CD1c-positive myeloid dendritic cell (primary cell): ENCODE measurements at regions not wholly inside any gene's neighbourhood (a gene's known extent, or its start where the extent isn't known, plus 50 kb on each side); places are given as distances from the start of the nearest gene placed in this dataset.

Experiments used
- DNase-seq: peaks from one replicate; pipeline ENCODE4 v3.0.0-alpha.2; 2016; ENCODE audit errors: extremely low spot score

GRCh38 chr9:23537192-23538066, 288.6 kb downstream of the ELAVL2 start:
- no peak for DNase-seq

- DNase-seq, result no peak
Observed at GRCh38 chr9:23538067-23538402, 288.0 kb downstream of the ELAVL2 start.

GRCh38 chr9:23538461-23539003, 287.5 kb downstream of the ELAVL2 start:
- no peak for DNase-seq

- no peak for DNase-seq
Observed at GRCh38 chr9:23539311-23539710, 286.7 kb downstream of the ELAVL2 start.

GRCh38 chr9:23541976-23542375, 284.1 kb downstream of the ELAVL2 start:
- no peak for DNase-seq

GRCh38 chr9:23542438-23542837, 283.6 kb downstream of the ELAVL2 start:
- DNase-seq, result no peak

- no peak for DNase-seq
Observed at GRCh38 chr9:23542927-23543326, 283.1 kb downstream of the ELAVL2 start.

- no peak for DNase-seq
Observed at GRCh38 chr9:23543419-23543818, 282.6 kb downstream of the ELAVL2 start.

GRCh38 chr9:23545728-23546127, 280.3 kb downstream of the ELAVL2 start:
- DNase-seq, result no peak

- no peak for DNase-seq
Observed at GRCh38 chr9:23551311-23551721, 274.7 kb downstream of the ELAVL2 start.

- DNase-seq, result no peak
Observed at GRCh38 chr9:23551929-23552707, 273.9 kb downstream of the ELAVL2 start.

GRCh38 chr9:23552876-23553601, 273.0 kb downstream of the ELAVL2 start:
- DNase-seq, result no peak

GRCh38 chr9:23554686-23555085, 271.4 kb downstream of the ELAVL2 start:
- DNase-seq, result no peak

GRCh38 chr9:23555851-23556250, 270.2 kb downstream of the ELAVL2 start:
- DNase-seq, result no peak

GRCh38 chr9:23556459-23556858, 269.6 kb downstream of the ELAVL2 start:
- no peak for DNase-seq

GRCh38 chr9:23557689-23558088, 268.4 kb downstream of the ELAVL2 start:
- no peak for DNase-seq

GRCh38 chr9:23559522-23559921, 266.5 kb downstream of the ELAVL2 start:
- no peak for DNase-seq

GRCh38 chr9:23563517-23563916, 262.5 kb downstream of the ELAVL2 start:
- no peak for DNase-seq

- no peak for DNase-seq
Observed at GRCh38 chr9:23567516-23568165, 258.4 kb downstream of the ELAVL2 start.

GRCh38 chr9:23571414-23572104, 254.5 kb downstream of the ELAVL2 start:
- DNase-seq, result no peak

GRCh38 chr9:23573800-23574199, 252.2 kb downstream of the ELAVL2 start:
- no peak for DNase-seq
